Testis (tissue), 2 donors: ENCODE measurements at regions not wholly inside any gene's neighbourhood (a gene's known extent, or its start where the extent isn't known, plus 50 kb on each side); places are given as distances from the start of the nearest gene placed in this dataset.

ENCODE experiments used
- POLR2A ChIP-seq: fragments of 450-650 bp; IDR thresholded peaks from one replicate; pipeline ENCODE4 v1.6.1; 2017; ENCODE audit warnings: antibody characterized with exemption, mild to moderate bottlenecking, moderate library complexity
- TF ChIP-seq, protein P1 (sequence below), 3 experiments: fragments of 450-650 bp in 2 of 3; fragments of 200-600 bp in 1 of 3; sonication (generic) in 1 of 3; IDR thresholded peaks; one replicate each; pipeline ENCODE4 v1.5.1; 2016 to 2019; ENCODE audit warnings: antibody characterized with exemption in 3 of 3, mild to moderate bottlenecking in 2 of 3, moderate library complexity in 1 of 3

DNA sequence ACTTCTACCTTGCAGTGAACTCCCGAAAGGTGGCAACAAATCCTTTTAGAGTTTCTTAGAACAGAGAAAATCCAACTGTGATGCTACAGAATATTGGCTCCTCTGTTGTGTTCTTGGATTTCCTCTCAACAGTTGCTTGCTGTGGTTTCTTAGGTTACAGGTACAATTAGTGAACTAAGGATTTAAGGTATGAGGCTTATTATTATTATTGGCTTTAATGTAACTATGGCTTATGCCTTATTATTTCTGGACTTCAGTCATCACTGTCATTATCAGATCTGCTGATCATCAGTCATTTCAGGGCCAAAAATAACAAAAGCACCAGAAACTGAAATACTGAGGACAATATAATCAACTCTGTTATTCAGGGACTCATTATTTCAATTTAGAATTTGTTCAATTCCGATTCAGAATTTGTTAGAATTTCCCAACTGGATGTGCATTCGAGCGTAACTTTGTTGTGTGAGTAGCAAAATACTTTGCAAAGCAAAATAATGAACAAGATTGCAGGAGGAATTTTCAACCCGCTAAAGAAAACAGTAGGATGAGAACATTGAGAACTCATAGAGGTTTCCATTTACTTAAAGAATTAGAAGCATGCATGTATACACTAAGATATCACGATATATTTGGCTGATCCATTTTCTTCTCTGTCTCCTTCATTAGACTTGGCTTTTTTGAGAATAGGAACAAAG lies 65.5 kb upstream of the AK4 start:
- TF ChIP-seq, protein P1, sequence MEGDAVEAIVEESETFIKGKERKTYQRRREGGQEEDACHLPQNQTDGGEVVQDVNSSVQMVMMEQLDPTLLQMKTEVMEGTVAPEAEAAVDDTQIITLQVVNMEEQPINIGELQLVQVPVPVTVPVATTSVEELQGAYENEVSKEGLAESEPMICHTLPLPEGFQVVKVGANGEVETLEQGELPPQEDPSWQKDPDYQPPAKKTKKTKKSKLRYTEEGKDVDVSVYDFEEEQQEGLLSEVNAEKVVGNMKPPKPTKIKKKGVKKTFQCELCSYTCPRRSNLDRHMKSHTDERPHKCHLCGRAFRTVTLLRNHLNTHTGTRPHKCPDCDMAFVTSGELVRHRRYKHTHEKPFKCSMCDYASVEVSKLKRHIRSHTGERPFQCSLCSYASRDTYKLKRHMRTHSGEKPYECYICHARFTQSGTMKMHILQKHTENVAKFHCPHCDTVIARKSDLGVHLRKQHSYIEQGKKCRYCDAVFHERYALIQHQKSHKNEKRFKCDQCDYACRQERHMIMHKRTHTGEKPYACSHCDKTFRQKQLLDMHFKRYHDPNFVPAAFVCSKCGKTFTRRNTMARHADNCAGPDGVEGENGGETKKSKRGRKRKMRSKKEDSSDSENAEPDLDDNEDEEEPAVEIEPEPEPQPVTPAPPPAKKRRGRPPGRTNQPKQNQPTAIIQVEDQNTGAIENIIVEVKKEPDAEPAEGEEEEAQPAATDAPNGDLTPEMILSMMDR (IDR thresholded peaks at IDR 0.05) = no peak
- TF ChIP-seq POLR2A = no peak
